Stromal cell of bone marrow (primary cell): ENCODE measurements at regions not wholly inside any gene's neighbourhood (a gene's known extent, or its start where the extent isn't known, plus 50 kb on each side); places are given as distances from the start of the nearest gene placed in this dataset.

ENCODE experiments used
- DNase-seq: peaks from one replicate; pipeline ENCODE4 v3.0.0-alpha.2; 2012; ENCODE audit warnings: low read depth

- DNase-seq, result no peak
These were observed 336.4 kb downstream of the LRIG3 start for GRCh38 chr12:58583940-58584339.

GRCh38 chr12:58584880-58585279 lies 335.4 kb downstream of the LRIG3 start:
- peak; percentile 48 for DNase-seq

- no peak for DNase-seq
These were observed 333.5 kb downstream of the LRIG3 start for GRCh38 chr12:58586762-58587161.

GRCh38 chr12:58588770-58589169 lies 331.5 kb downstream of the LRIG3 start:
- DNase-seq, result no peak

- no peak for DNase-seq
These were observed 327.7 kb downstream of the LRIG3 start for GRCh38 chr12:58592475-58593207.

GRCh38 chr12:58593557-58594304 lies 326.6 kb downstream of the LRIG3 start:
- no peak for DNase-seq

- DNase-seq, result no peak
These were observed 323.9 kb downstream of the LRIG3 start for GRCh38 chr12:58596381-58596780.

GRCh38 chr12:58601529-58601928 lies 318.8 kb downstream of the LRIG3 start:
- DNase-seq, result no peak

GRCh38 chr12:58602179-58602578 lies 318.1 kb downstream of the LRIG3 start:
- no peak for DNase-seq

GRCh38 chr12:58602736-58603135 lies 317.6 kb downstream of the LRIG3 start:
- DNase-seq, result no peak

- no peak for DNase-seq
These were observed 312.5 kb downstream of the LRIG3 start for GRCh38 chr12:58607805-58608204.

GRCh38 chr12:58608711-58609110 lies 311.6 kb downstream of the LRIG3 start:
- no peak for DNase-seq

GRCh38 chr12:58615047-58615446 lies 305.3 kb downstream of the LRIG3 start:
- no peak for DNase-seq

GRCh38 chr12:58615576-58615975 lies 304.7 kb downstream of the LRIG3 start:
- DNase-seq, result no peak

- DNase-seq, result no peak
These were observed 303.7 kb downstream of the LRIG3 start for GRCh38 chr12:58616618-58617017.

GRCh38 chr12:58621126-58621525 lies 299.2 kb downstream of the LRIG3 start:
- DNase-seq, result no peak

GRCh38 chr12:58629376-58629775 lies 290.9 kb downstream of the LRIG3 start:
- no peak for DNase-seq

GRCh38 chr12:58633479-58633878 lies 286.8 kb downstream of the LRIG3 start:
- DNase-seq, result no peak

- no peak for DNase-seq
These were observed 280.9 kb downstream of the LRIG3 start for GRCh38 chr12:58639318-58639934.

GRCh38 chr12:58640314-58640713 lies 280.0 kb downstream of the LRIG3 start:
- DNase-seq, result no peak

- no peak for DNase-seq
These were observed 274.4 kb downstream of the LRIG3 start for GRCh38 chr12:58645946-58646345.

GRCh38 chr12:58647495-58647894 lies 272.8 kb downstream of the LRIG3 start:
- no peak for DNase-seq

- no peak for DNase-seq
These were observed 272.1 kb downstream of the LRIG3 start for GRCh38 chr12:58648176-58648575.
